Stimulated activated CD4-positive, alpha-beta T cell treated with anti-CD3 and anti-CD28 coated beads, TNF-alpha, amount 100 ng/mL, for 48 hours (primary cell): ENCODE measurements at regions not wholly inside any gene's neighbourhood (a gene's known extent, or its start where the extent isn't known, plus 50 kb on each side); places are given as distances from the start of the nearest gene placed in this dataset.

ENCODE experiments used
- DNase-seq, 3 donors: peaks; one replicate each; pipeline ENCODE4 v3.0.0-alpha.2; 2020; ENCODE audit warnings: low read depth in 3 of 3

DNA sequence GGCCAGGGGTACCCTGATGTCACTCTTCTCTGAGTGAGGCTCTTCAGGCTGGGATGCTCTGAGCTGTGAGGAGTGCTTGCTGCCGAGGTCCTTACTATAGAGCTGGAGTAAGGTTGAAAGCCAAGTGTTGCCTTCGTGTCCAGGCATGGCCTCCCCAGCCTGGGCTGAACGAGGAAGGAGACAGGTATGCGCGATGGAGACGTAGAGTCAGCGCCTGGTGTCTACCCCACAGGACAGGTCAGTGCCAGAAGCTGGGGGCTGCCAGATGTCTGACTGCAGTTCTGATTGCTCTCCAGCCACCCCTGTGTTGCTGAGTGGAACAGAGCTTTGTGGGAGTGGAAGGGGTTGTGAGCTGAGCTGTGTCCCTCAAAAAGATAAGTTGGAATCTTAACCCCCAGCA is 135.8 kb upstream of the AJAP1 start:
- DNase-seq: no peak

DNA sequence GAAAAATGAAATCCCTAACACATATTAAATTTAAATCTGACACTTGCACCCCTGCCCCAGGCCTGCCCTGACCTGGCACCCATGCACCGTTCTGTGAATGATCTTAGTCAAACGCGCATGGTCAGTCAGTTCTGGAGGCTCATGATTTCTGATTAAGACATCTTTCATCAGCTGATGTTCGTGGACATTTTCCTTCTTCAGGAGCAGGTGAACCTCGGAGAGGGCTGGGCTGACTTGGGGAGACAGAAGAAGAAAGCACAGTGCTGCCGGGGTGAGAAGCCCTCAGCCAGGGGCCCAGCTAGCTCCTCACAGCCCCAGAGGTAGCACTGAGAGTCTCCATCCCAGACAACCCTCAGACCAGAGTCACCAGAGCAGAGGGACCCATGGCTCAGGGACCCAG is 134.5 kb upstream of the AJAP1 start:
- DNase-seq: no peak

GRCh38 chr1:4523551-4523950 is 130.9 kb upstream of the AJAP1 start:
- no peak for DNase-seq

DNA sequence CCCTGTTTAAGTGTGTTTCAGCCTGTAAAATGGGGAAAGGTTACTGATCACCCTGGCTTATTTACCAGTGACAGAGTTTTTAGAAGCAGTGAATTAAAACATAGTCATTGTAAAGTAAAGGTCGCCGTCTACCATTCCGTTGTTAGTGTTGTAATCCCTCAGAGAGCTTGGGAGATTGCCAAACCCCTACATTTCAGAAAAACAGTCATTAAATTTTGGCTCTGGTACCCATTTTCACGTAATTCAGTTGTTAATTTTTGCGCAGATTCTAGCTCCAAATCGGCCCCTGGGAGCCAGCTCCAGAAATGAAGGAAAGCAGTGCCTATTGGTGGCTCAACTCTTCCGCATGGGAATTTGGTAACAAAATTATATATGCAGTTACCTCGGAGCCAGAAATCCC is 127.7 kb upstream of the AJAP1 start:
- no peak for DNase-seq

DNA sequence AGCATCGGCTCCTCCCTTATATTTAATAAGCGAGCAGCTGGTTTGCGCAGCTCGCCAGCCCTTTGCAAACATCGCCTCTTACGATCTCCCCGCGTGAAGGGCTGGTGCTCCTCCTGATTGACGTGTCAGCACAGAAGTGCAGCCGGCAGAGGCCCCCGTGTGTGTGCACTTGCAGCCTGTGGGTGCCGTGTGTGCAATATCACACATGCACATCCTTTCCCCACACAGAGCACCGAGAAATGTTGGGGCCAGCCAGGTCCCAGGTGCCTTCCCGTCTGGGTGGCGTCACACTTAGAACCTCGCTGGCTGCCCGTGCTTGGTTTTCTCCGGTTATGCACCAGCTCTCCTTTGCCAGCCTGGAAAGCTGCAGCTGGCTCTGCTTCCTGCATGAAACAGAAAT is 126.6 kb upstream of the AJAP1 start:
- no peak for DNase-seq

- no peak for DNase-seq
Observed at GRCh38 chr1:4528590-4528989, 125.8 kb upstream of the AJAP1 start.

GRCh38 chr1:4529446-4530165 is 124.8 kb upstream of the AJAP1 start:
- DNase-seq: no peak

DNA sequence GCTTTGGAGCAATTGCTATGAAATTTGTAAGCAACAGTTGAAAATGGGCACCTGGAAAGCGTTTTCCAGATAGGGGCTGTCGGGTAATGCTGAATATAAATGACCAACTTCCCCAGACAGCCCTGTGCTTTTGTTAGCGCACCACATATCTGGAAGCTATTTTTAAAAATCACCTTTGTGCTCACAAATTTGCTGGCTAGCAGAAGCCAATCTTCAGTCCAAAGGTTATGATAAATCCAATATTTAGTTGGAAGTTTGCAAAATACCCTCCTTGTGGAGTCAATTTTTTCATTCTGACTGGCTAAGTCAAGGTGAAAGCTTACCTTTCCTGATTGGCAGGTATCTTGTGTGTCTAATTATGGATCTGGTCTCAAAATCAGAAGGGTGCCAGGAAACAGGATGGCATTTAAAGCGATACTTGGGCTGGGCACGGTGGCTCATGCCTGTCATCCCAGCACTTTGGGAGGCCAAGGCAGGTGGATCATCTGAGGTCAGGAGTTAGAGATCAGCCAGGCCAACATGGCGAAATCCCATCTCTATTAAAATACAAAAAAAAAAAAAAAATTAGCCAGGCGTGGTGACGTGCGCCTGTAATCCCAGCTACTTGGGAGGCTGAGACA is 124.1 kb upstream of the AJAP1 start:
- no peak for DNase-seq

- DNase-seq: no peak
Observed at GRCh38 chr1:4531842-4532241, 122.6 kb upstream of the AJAP1 start.

- no peak for DNase-seq
Observed at GRCh38 chr1:4532656-4533055, 121.8 kb upstream of the AJAP1 start.

- DNase-seq: no peak
Observed at GRCh38 chr1:4546911-4547310, 107.5 kb upstream of the AJAP1 start.

DNA sequence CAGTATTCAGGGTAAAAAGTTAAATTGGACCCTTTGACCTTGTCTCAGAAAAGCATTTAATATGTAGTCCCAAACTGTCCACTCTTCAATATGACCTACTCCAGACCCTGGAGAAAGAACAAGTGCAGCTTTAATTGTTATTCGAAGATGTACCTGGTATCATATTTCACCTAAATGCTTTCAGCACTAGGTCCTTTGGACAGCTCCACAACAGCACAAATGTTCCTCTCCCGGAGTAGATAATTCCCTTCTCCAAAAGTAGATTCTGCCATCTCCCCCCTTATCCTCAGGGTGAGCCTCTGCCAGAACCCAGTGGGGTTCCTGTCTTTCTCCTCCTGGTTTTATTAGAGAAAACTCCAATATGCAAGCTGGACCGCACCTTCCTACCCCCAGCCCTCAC is 104.5 kb upstream of the AJAP1 start:
- DNase-seq: no peak

DNA sequence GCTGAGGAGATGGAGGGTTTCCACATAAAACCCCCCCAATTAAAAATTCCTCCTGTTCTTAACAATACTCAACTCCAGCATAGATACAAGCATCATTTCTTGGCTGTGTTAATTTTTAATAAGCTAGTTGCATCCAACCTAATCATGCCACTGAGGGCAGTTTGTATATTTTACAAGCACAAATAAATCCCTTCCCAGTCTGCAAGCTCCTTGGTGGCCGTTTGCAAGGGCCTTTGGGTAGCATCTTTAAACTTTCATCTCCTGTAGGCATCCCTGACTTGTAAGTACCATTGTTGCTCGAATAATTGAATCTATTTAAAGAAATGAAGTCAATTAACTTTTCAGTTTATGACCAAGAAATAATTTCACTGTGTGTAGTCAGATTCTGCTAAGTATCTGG is 103.5 kb upstream of the AJAP1 start:
- DNase-seq: no peak

DNA sequence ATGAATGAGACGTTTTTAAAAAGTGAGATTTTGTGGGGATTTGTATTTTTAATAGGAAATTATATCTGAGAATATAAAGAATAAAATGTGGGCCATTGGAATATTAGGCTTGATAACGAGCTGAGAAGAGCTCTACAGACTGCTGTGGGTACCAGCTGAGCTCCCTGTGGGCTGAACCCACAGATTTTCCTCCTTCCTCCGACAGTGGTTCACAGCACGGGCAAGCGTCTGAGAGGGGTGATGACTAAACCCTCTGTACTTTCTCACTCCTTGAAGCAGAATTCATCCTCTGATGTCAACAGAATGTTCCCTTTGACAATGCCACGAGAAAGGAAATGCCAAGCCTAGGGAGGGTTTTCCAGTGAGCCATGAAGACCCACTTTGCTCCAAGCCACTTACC is 102.7 kb upstream of the AJAP1 start:
- no peak for DNase-seq

DNA sequence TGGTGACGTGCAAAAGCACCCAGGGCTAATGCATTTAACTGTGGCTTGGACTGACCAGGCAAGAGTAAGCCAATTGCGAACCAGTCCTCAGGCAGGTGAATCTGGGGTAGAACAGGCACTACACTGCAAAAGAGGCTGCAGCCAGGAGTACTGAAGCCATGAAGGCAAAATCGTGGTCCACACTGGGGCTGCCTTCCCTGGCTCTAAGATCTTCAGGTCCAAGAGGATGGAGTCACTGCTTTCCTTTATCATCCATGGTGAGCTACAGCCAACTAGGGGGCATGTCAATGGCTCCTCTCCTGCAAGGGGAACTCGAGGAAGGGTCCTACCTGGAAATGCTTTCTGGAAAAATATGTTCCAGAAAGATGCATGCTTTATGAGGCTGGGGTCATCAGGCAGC is 100.6 kb upstream of the AJAP1 start:
- no peak for DNase-seq

- no peak for DNase-seq
Observed at GRCh38 chr1:4554271-4554865, 100.0 kb upstream of the AJAP1 start.

DNA sequence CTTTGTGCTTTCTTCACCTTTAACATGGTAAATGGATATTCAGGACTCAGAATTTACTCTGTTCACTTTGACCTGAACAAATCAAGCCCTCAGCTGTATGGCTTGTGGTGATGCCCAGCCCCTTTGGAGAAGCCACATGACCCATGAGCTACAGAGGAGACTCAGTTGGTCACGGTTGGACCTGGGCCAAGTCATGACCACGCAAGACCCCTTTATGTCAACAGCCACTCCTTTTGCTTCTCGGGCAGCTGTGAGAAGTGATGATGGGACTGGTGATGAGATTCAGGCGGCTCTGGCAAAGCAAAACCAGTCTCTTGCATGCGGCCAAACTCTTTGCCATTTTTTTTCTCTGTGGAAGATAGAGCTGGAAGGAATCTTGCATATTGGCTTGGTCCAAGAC is 96.5 kb upstream of the AJAP1 start:
- no peak for DNase-seq

DNA sequence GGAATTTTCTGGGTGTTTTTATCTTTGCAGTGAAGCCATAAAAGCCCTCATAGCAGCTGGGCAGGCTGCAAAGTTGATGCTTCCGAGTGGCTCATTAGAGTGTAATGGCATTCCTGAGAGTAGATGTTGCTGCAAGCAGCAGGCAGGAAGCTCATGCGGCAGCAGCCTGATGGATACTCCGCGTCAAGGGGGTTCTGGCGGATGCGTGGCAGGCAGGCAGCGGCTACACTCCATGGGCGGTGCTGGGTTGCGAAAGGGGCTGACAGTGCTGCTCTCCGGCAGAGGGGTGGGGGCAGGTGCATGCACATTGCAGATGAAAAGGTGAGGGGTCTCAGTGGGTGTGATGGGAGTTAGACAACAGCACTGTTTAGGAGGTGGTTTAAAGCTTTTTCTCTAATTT is 93.2 kb upstream of the AJAP1 start:
- DNase-seq: no peak

- no peak for DNase-seq
Observed at GRCh38 chr1:4562321-4562720, 92.1 kb upstream of the AJAP1 start.

DNA sequence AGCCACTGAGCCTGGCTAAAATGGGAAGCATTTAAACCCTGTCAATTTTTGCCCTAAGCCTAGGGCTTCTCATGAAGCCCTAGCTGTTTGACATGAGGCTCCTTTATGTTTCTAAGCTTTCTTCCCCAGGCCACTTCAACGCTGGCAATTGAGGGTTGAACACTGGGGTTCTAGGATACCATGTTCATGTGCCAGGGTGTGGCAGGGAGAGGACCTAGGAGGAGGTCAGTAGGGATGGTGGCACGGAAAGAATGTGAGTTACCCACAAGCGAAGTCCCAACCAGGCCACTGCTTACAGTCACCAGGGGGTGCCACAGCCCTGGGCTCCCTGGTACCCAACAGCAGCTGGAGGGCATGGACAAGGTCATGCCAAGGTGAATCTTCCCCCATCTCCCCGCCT is 90.8 kb upstream of the AJAP1 start:
- no peak for DNase-seq

DNA sequence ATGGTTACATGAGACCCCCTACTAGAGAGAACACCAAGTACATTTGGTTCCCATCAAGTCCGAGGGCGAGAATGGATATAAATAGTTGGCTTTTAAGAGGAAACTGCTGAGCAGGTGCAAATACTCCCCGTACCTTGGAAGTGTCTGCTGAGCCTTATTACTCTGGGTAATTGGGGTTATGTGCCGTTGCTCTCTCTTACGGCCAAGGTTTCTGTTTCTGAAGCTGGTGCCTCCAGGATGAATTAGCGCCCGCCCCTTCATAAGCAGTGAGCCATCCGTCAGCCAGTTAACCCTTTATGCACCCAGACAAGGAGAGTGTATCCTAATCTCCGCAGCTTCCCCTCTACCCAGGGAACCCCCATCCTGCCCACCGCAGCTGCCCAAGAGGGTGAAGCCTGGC is 90.4 kb upstream of the AJAP1 start:
- DNase-seq: no peak

GRCh38 chr1:4565166-4565565 is 89.2 kb upstream of the AJAP1 start:
- no peak for DNase-seq

GRCh38 chr1:4565801-4566449 is 88.5 kb upstream of the AJAP1 start:
- no peak for DNase-seq
